ENCODE measurements at regions not wholly inside any gene's neighbourhood (a gene's known extent, or its start where the extent isn't known, plus 50 kb on each side); places are given as distances from the start of the nearest gene placed in this dataset.
"Not testable (repeated sequence)": the region's sequence is repeated elsewhere in the genome, so short reads cannot be mapped to it uniquely, and the experiment has no call there.

DNA sequence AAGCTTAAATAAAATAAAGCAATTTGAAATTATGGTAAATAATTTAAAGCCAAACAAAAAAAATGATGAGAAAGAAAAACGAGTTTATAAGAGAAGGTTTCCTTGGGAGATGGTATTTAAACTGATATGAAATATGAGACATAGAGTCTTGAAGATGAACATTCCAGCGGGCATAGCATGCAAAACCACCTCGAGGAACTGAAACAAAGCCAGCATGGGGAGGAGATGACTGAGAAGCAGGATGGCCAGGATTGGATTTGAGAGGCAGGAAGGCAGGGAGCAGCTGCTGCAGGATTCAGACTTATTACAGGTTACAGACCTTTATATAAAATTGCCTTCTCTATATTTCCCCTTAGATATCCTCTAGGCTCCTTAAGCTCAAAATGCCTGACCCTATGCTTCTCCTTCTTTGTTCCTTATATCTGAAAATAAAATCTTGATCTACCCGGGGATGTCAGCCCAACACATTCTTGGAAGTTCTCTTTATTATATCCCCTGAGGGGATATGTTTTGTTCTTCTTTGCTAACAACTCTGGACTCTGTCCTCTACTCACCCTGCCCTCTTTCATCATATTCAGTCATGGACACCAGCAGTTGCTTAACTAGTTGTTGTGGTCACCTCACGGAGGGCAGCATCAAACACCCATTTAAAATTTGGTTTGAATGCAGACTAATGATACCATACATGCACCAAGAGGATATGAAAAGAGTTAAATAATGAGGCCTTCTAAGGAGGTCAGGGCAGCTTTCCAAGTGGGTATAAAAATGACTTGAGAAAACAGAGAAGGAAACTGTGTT, 719.1 kb upstream of the B3GALT2 start:
- Mint-ChIP-seq H3K27me3 (ENCODE audit: low read depth) (no peaks in the 10 kb centered on the region), H3K36me3 (ENCODE audit: low read depth) (no peaks in the 10 kb centered on the region), H3K9me3 (no peaks in the 10 kb centered on the region), H3K27ac (no peak overlapping the region), H3K4me3 (no peak overlapping the region), H3K4me1 (no peaks in the 10 kb centered on the region)
- TF ChIP-seq, protein P1, sequence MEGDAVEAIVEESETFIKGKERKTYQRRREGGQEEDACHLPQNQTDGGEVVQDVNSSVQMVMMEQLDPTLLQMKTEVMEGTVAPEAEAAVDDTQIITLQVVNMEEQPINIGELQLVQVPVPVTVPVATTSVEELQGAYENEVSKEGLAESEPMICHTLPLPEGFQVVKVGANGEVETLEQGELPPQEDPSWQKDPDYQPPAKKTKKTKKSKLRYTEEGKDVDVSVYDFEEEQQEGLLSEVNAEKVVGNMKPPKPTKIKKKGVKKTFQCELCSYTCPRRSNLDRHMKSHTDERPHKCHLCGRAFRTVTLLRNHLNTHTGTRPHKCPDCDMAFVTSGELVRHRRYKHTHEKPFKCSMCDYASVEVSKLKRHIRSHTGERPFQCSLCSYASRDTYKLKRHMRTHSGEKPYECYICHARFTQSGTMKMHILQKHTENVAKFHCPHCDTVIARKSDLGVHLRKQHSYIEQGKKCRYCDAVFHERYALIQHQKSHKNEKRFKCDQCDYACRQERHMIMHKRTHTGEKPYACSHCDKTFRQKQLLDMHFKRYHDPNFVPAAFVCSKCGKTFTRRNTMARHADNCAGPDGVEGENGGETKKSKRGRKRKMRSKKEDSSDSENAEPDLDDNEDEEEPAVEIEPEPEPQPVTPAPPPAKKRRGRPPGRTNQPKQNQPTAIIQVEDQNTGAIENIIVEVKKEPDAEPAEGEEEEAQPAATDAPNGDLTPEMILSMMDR (IDR thresholded peaks at IDR 0.05; ENCODE audit: unreplicated experiment in 3 of 3) = no peak

DNA sequence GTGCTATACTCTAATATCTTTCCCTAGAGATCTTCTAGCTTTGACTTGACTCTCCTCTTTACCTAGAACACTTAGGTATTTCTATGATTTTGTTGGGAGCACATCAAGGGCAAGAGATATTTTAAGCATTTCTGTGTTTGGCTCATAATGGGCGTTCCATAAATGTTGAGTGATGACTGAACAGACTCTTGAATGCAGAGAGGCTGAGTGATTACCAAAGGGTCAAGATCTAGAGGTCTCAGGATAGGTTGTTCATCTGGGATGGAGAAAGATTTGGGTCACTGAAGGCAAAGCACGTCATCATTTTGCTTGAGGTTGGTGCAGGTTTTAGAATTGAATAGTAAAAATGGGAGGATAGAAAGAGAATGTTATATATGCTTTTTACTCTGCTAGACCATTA, 705.4 kb upstream of the B3GALT2 start:
- H3K4me1 Mint-ChIP-seq = no peaks in the 10 kb centered on the region
- H3K4me3 Mint-ChIP-seq = no peak overlapping the region
- H3K27ac Mint-ChIP-seq = no peak overlapping the region
- peaks cover 4% of the 10 kb centered on the region for H3K36me3 Mint-ChIP-seq (ENCODE audit: low read depth)
- TF ChIP-seq, protein P1 (IDR thresholded peaks at IDR 0.05; ENCODE audit: unreplicated experiment in 3 of 3) = no peak
- H3K27me3 Mint-ChIP-seq (ENCODE audit: low read depth) = no peaks in the 10 kb centered on the region
- H3K9me3 Mint-ChIP-seq = peaks cover 3% of the 10 kb centered on the region

DNA sequence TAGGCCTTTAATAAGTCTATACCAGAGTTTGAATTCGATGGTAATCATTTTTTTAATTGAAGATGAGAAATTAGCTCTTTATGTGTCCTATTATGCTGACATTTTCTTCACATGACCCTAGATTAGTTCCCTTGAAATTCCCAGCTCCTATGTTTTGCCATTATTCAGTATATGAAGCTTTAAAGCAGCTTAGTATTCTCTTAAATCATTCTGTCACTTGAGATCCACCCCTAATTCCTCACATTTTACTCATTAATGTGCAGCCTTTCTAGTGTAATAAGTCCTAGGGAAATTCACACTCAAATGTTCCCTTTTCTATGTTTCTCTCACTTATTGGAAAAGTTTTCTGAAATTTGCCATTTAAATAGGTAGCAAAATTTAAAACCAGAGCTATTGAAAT, 704.5 kb upstream of the B3GALT2 start:
- no peaks in the 10 kb centered on the region for H3K27me3 Mint-ChIP-seq (ENCODE audit: low read depth)
- no peak overlapping the region for H3K27ac Mint-ChIP-seq
- peaks cover 4% of the 10 kb centered on the region for H3K36me3 Mint-ChIP-seq (ENCODE audit: low read depth)
- no peak overlapping the region for H3K4me3 Mint-ChIP-seq
- H3K9me3 Mint-ChIP-seq = peaks cover 3% of the 10 kb centered on the region
- TF ChIP-seq, protein P1 (IDR thresholded peaks at IDR 0.05; ENCODE audit: unreplicated experiment in 3 of 3) = no peak
- H3K4me1 Mint-ChIP-seq = no peaks in the 10 kb centered on the region

DNA sequence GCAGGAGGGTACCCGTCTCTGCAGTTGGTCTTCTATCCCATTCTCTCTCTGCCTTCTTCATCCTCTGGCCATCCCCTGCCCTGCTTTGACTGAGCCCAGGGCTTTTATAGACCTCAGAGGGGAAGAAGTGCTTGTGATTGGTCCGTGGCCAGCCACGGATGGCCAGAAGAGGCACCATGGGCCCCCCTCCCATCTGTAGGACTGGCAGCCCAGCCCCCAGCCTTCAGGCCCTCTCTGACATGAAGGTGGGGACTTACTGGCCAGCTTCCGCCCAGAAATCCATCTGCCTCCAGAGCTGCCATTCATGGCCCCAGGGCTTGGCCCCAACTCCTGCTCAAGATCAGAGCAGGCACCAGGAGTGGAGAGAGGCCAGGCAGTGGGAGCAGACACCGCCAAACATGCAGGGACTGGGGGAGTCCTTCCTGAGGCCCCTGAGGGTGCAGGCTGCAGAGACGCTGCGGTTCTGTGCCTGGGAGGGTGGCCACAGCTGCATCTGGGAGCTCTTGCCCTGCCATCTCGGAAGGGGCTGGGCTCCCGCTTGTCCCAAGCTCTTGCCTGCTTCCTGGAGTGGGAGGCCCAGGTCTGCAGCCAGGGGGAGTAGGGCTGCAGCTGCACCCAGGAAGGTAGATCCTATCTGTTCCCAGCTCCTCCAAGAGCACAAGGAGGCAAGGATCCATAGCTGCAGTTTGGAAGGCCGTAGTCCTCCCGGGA, 698.6 kb upstream of the B3GALT2 start:
- Mint-ChIP-seq H3K36me3 (ENCODE audit: low read depth) (peaks cover 4% of the 10 kb centered on the region), H3K4me3 (no peak overlapping the region), H3K27ac (no peak overlapping the region), H3K4me1 (no peaks in the 10 kb centered on the region), H3K27me3 (ENCODE audit: low read depth) (no peaks in the 10 kb centered on the region), H3K9me3 (peaks cover 13% of the 10 kb centered on the region)
- TF ChIP-seq, protein P1 (IDR thresholded peaks at IDR 0.05; ENCODE audit: unreplicated experiment in 3 of 3) = no peak

DNA sequence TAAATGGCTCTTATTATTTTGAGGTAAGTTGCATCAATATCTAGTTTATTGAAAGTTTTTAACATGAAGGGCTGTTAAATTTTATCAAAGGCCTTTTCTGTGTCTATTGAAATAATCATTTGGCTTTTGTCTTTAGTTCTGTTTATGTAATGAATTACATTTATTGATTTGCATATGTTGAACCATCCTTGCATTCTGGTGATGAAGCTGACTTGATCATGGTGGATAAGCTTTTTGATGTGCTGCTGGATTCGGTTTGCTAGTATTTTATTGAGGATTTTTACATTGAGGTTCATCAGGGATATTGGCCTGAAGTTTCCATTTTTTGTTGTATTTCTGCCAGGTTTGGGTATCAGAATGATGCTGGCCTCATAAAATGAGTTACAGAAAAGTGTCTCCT, 691.5 kb upstream of the B3GALT2 start:
- H3K27me3 Mint-ChIP-seq (ENCODE audit: low read depth); H3K27ac Mint-ChIP-seq; H3K4me3 Mint-ChIP-seq; H3K4me1 Mint-ChIP-seq; H3K36me3 Mint-ChIP-seq (ENCODE audit: low read depth): not testable (repeated sequence)
- peaks cover 33% of the 10 kb centered on the region for H3K9me3 Mint-ChIP-seq

DNA sequence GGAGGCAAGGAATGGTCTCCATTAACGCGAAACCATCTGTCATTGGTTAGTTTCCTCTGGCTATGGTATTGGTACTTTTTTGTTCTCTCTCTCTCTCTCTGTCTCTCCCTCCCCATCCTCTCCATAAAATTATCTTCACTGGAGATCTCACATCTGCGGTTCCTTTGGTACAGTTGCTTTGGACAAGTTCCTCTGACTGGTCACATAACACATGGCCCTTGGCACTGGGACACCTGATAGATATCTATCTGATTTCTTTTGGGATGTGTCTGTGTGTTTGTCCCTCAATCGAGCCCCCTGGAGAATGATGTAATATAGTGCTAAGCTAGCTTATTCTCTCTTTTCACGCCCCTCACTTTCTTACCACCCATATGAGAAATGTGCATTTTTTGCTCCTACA, 682.0 kb upstream of the B3GALT2 start:
- no peaks in the 10 kb centered on the region for H3K36me3 Mint-ChIP-seq (ENCODE audit: low read depth)
- no peaks in the 10 kb centered on the region for H3K27me3 Mint-ChIP-seq (ENCODE audit: low read depth)
- no peak overlapping the region for H3K27ac Mint-ChIP-seq
- no peaks in the 10 kb centered on the region for H3K4me1 Mint-ChIP-seq
- H3K9me3 Mint-ChIP-seq = peaks cover 8% of the 10 kb centered on the region
- TF ChIP-seq, protein P1 (IDR thresholded peaks at IDR 0.05; ENCODE audit: unreplicated experiment in 3 of 3) = no peak
- H3K4me3 Mint-ChIP-seq = no peak overlapping the region
